ENCODE measurements at regions not wholly inside any gene's neighbourhood (a gene's known extent, or its start where the extent isn't known, plus 50 kb on each side); places are given as distances from the start of the nearest gene placed in this dataset.

GRCh38 chr3:178129109-178129508, 407.1 kb upstream of the KCNMB2 start:
- no peaks in the 10 kb centered on the region for H3F3A ChIP-seq (ENCODE audit: insufficient read depth, low read length, poor library complexity, severe bottlenecking)
- no peak overlapping the region for H3K4me3 ChIP-seq (ENCODE audit: low read length)
- H3K9me2 ChIP-seq (ENCODE audit: insufficient read depth, low read length), result no peaks in the 10 kb centered on the region
- no peak overlapping the region for H3K27ac ChIP-seq (ENCODE audit: low read length)
- H3K9me3 ChIP-seq (ENCODE audit: low read length), result no peaks in the 10 kb centered on the region
- TF ChIP-seq TAF1 (IDR thresholded peaks at IDR 0.05; ENCODE audit: low read depth), result no peak
- TF ChIP-seq EP300 (conservative IDR thresholded peaks at IDR 0.05; ENCODE audit: poor library complexity, severe bottlenecking), result no peak
- no peak for TF ChIP-seq MXI1 (conservative IDR thresholded peaks at IDR 0.05; ENCODE audit: poor library complexity, severe bottlenecking)
- TF ChIP-seq SMC3 (conservative IDR thresholded peaks at IDR 0.05; ENCODE audit: poor library complexity), result no peak
- H3K27me3 ChIP-seq (ENCODE audit: insufficient read depth, low read depth, low read length), result no peaks in the 10 kb centered on the region
- no peak overlapping the region for H3K9ac ChIP-seq (ENCODE audit: low read length)
- no peaks in the 10 kb centered on the region for H4K20me1 ChIP-seq (ENCODE audit: insufficient read depth)
- H3K36me3 ChIP-seq (ENCODE audit: insufficient read depth, low read length), result no peaks in the 10 kb centered on the region
- H2AFZ ChIP-seq (ENCODE audit: low read depth, low read length), result no peak overlapping the region
- H3K4me2 ChIP-seq (ENCODE audit: low read length), result no peak overlapping the region
- no peaks in the 10 kb centered on the region for H3K79me2 ChIP-seq (replicated peaks; ENCODE audit: insufficient read depth, low read length)

- no peak overlapping the region for H3K9ac ChIP-seq (ENCODE audit: low read length)
- no peak overlapping the region for H3K4me3 ChIP-seq (ENCODE audit: low read length)
- no peaks in the 10 kb centered on the region for H3K79me2 ChIP-seq (replicated peaks; ENCODE audit: insufficient read depth, low read length)
- no peak overlapping the region for H3K27ac ChIP-seq (ENCODE audit: low read length)
- no peak overlapping the region for H3K4me2 ChIP-seq (ENCODE audit: low read length)
- no peaks in the 10 kb centered on the region for H3K36me3 ChIP-seq (ENCODE audit: insufficient read depth, low read length)
- H4K20me1 ChIP-seq (ENCODE audit: insufficient read depth), result no peaks in the 10 kb centered on the region
- H3K9me3 ChIP-seq (ENCODE audit: low read length), result no peaks in the 10 kb centered on the region
- H3F3A ChIP-seq (ENCODE audit: insufficient read depth, low read length, poor library complexity, severe bottlenecking), result no peaks in the 10 kb centered on the region
- no peak overlapping the region for H2AFZ ChIP-seq (ENCODE audit: low read depth, low read length)
- H3K27me3 ChIP-seq (ENCODE audit: insufficient read depth, low read depth, low read length), result no peaks in the 10 kb centered on the region
- TF ChIP-seq EP300 (conservative IDR thresholded peaks at IDR 0.05; ENCODE audit: poor library complexity, severe bottlenecking) (no peak), CTCF (IDR thresholded peaks at IDR 0.05; ENCODE audit: poor library complexity, severe bottlenecking) (no peak), SMC3 (conservative IDR thresholded peaks at IDR 0.05; ENCODE audit: poor library complexity) (no peak), TAF1 (IDR thresholded peaks at IDR 0.05; ENCODE audit: low read depth) (no peak), RAD21 (conservative IDR thresholded peaks at IDR 0.05) (no peak), REST (IDR thresholded peaks at IDR 0.05; ENCODE audit: borderline replicate concordance) (no peak), MXI1 (conservative IDR thresholded peaks at IDR 0.05; ENCODE audit: poor library complexity, severe bottlenecking) (no peak), POLR2AphosphoS5 (IDR thresholded peaks at IDR 0.05) (no peak), EZH2 (IDR thresholded peaks at IDR 0.05; ENCODE audit: borderline replicate concordance, insufficient read depth, low read length, poor library complexity, severe bottlenecking) (no peak)
- no peaks in the 10 kb centered on the region for H3K9me2 ChIP-seq (ENCODE audit: insufficient read depth, low read length)
Observed at GRCh38 chr3:178131801-178132200, 404.4 kb upstream of the KCNMB2 start.

GRCh38 chr3:178137206-178137605, 399.0 kb upstream of the KCNMB2 start:
- no peak for TF ChIP-seq TAF1 (IDR thresholded peaks at IDR 0.05; ENCODE audit: low read depth)
- no peak for TF ChIP-seq EP300 (conservative IDR thresholded peaks at IDR 0.05; ENCODE audit: poor library complexity, severe bottlenecking)
- no peak for TF ChIP-seq EZH2 (IDR thresholded peaks at IDR 0.05; ENCODE audit: borderline replicate concordance, insufficient read depth, low read length, poor library complexity, severe bottlenecking)
- Histone ChIP-seq H3K79me2 (replicated peaks; ENCODE audit: insufficient read depth, low read length) (no peaks in the 10 kb centered on the region), H2AFZ (ENCODE audit: low read depth, low read length) (no peak overlapping the region)

More at GRCh38 chr3:178137206-178137605, 399.0 kb upstream of the KCNMB2 start:
- H3K36me3 ChIP-seq (ENCODE audit: insufficient read depth, low read length), result no peaks in the 10 kb centered on the region
- no peak overlapping the region for H3K9ac ChIP-seq (ENCODE audit: low read length)
- H3F3A ChIP-seq (ENCODE audit: insufficient read depth, low read length, poor library complexity, severe bottlenecking), result no peaks in the 10 kb centered on the region
- H3K4me3 ChIP-seq (ENCODE audit: low read length), result no peak overlapping the region
- no peak overlapping the region for H3K4me2 ChIP-seq (ENCODE audit: low read length)
- H3K27me3 ChIP-seq (ENCODE audit: insufficient read depth, low read depth, low read length), result no peaks in the 10 kb centered on the region
- no peaks in the 10 kb centered on the region for H3K9me3 ChIP-seq (ENCODE audit: low read length)
- H3K9me2 ChIP-seq (ENCODE audit: insufficient read depth, low read length), result no peaks in the 10 kb centered on the region
- no peaks in the 10 kb centered on the region for H4K20me1 ChIP-seq (ENCODE audit: insufficient read depth)
- no peak overlapping the region for H3K27ac ChIP-seq (ENCODE audit: low read length)

All from neural cell (in vitro differentiated cells).